ENCODE measurements at regions not wholly inside any gene's neighbourhood (a gene's known extent, or its start where the extent isn't known, plus 50 kb on each side); places are given as distances from the start of the nearest gene placed in this dataset.

DNA sequence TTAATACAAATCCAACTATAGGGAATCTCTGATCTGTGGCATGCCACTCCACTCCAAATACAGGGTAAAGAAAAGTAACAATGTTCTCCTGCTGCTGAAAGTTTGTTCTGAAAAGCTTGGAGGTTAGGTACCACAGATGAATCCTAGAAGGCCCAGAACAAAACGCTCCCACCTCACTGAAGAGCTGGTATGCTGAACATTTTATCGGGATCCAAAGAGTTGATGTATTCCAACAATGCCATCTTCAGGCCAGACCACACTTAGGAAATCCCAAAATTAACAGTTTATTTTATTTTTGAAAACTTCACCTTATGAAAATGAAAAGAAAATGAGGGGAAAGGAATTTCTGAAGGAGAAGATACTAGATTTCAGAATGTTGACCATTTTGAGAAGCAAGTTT, 145.1 kb upstream of the CDH19 start:
- TF ChIP-seq, protein P1, sequence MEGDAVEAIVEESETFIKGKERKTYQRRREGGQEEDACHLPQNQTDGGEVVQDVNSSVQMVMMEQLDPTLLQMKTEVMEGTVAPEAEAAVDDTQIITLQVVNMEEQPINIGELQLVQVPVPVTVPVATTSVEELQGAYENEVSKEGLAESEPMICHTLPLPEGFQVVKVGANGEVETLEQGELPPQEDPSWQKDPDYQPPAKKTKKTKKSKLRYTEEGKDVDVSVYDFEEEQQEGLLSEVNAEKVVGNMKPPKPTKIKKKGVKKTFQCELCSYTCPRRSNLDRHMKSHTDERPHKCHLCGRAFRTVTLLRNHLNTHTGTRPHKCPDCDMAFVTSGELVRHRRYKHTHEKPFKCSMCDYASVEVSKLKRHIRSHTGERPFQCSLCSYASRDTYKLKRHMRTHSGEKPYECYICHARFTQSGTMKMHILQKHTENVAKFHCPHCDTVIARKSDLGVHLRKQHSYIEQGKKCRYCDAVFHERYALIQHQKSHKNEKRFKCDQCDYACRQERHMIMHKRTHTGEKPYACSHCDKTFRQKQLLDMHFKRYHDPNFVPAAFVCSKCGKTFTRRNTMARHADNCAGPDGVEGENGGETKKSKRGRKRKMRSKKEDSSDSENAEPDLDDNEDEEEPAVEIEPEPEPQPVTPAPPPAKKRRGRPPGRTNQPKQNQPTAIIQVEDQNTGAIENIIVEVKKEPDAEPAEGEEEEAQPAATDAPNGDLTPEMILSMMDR (IDR thresholded peaks at IDR 0.05; ENCODE audit: low read depth, low read length, poor library complexity, severe bottlenecking), result no peak
- no peak for TF ChIP-seq EZH2phosphoT487 (IDR thresholded peaks at IDR 0.05; ENCODE audit: borderline replicate concordance, low read length)
